ENCODE measurements at regions not wholly inside any gene's neighbourhood (a gene's known extent, or its start where the extent isn't known, plus 50 kb on each side); places are given as distances from the start of the nearest gene placed in this dataset.

- TF ChIP-seq CTCF (IDR thresholded peaks at IDR 0.05) (no peak), POLR2A (IDR thresholded peaks at IDR 0.05) (no peak)
Measured at GRCh38 chr11:123255909-123256308, 60.9 kb upstream of the CLMP start.

Data from esophagus squamous epithelium (tissue), 4 donors.